NAMALWA (cell line): ENCODE measurements at regions not wholly inside any gene's neighbourhood (a gene's known extent, or its start where the extent isn't known, plus 50 kb on each side); places are given as distances from the start of the nearest gene placed in this dataset.

Experiments used
- DNase-seq: peaks from one replicate; pipeline ENCODE4 v3.0.0-alpha.2; 2015; ENCODE audit warnings: low spot score

- DNase-seq = no peak
Observed at GRCh38 chr17:55582897-55583296, 71.6 kb upstream of the SMIM36 start.

- no peak for DNase-seq
Observed at GRCh38 chr17:55580596-55581133, 69.4 kb upstream of the SMIM36 start.

GRCh38 chr17:55577687-55578086, 66.4 kb upstream of the SMIM36 start:
- DNase-seq = no peak

- peak; percentile 36 for DNase-seq
Observed at GRCh38 chr17:55576996-55577586, 65.8 kb upstream of the SMIM36 start.

- DNase-seq = peak; percentile 52
Observed at GRCh38 chr17:55576237-55576995, 65.2 kb upstream of the SMIM36 start.

GRCh38 chr17:55575058-55575636, 63.9 kb upstream of the SMIM36 start:
- no peak for DNase-seq

GRCh38 chr17:55572599-55572998, 61.3 kb upstream of the SMIM36 start:
- DNase-seq = no peak

GRCh38 chr17:55572139-55572538, 60.9 kb upstream of the SMIM36 start:
- DNase-seq = no peak

- no peak for DNase-seq
Observed at GRCh38 chr17:55571095-55571494, 59.8 kb upstream of the SMIM36 start.

- no peak for DNase-seq
Observed at GRCh38 chr17:55570391-55570790, 59.1 kb upstream of the SMIM36 start.

- DNase-seq = no peak
Observed at GRCh38 chr17:55567240-55568214, 56.3 kb upstream of the SMIM36 start.

GRCh38 chr17:55564081-55564480, 52.8 kb upstream of the SMIM36 start:
- DNase-seq = no peak

- no peak for DNase-seq
Observed at GRCh38 chr17:55563363-55563762, 52.1 kb upstream of the SMIM36 start.

- no peak for DNase-seq
Observed at GRCh38 chr17:55561973-55562495, 50.8 kb upstream of the SMIM36 start.

GRCh38 chr17:55561316-55561972, 50.2 kb upstream of the SMIM36 start:
- DNase-seq = no peak
